GM21723 (cell line): ENCODE measurements at regions not wholly inside any gene's neighbourhood (a gene's known extent, or its start where the extent isn't known, plus 50 kb on each side); places are given as distances from the start of the nearest gene placed in this dataset.

ENCODE experiments used
- ATAC-seq: cut with Tn5 transposase; IDR thresholded peaks from one replicate; pipeline ENCODE4 v1.9.1; 2021; ENCODE audit warnings: mild to moderate bottlenecking, moderate library complexity; ENCODE audit not compliant: unreplicated experiment

GRCh38 chr13:80430561-80430960 is 89.6 kb upstream of the SPRY2 start:
- ATAC-seq = no peak

- no peak for ATAC-seq
These were observed 87.6 kb upstream of the SPRY2 start for GRCh38 chr13:80428349-80429096.

- ATAC-seq = no peak
These were observed 78.5 kb upstream of the SPRY2 start for GRCh38 chr13:80419416-80419815.

GRCh38 chr13:80413611-80414010 is 72.7 kb upstream of the SPRY2 start:
- no peak for ATAC-seq

GRCh38 chr13:80408270-80408669 is 67.3 kb upstream of the SPRY2 start:
- no peak for ATAC-seq

- ATAC-seq = no peak
These were observed 60.0 kb upstream of the SPRY2 start for GRCh38 chr13:80400865-80401426.

- ATAC-seq = no peak
These were observed 59.4 kb upstream of the SPRY2 start for GRCh38 chr13:80400164-80400864.

GRCh38 chr13:80399340-80400163 is 58.6 kb upstream of the SPRY2 start:
- no peak for ATAC-seq
